ENCODE measurements at regions not wholly inside any gene's neighbourhood (a gene's known extent, or its start where the extent isn't known, plus 50 kb on each side); places are given as distances from the start of the nearest gene placed in this dataset.

DNA sequence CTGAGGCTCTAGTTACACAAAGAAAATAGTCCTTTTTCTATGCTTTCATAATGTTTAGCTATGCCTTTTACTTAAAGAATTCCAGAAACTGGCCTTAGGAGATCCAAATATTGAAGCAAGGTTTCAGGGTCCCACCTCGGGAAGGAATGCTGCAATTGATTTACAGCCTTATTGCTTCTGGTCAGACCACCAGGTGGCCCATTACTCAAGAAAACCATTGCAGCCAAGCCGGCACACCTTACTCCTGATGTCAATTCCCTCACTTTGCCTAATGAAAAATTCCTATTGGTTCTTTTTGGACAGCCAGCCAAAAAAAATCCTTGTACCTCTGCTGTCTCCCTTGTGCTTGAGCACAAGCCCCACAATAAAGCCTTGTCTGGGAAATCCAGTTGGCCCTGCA, 173.9 kb downstream of the LMBRD1 start:
- TF ChIP-seq, protein P1, sequence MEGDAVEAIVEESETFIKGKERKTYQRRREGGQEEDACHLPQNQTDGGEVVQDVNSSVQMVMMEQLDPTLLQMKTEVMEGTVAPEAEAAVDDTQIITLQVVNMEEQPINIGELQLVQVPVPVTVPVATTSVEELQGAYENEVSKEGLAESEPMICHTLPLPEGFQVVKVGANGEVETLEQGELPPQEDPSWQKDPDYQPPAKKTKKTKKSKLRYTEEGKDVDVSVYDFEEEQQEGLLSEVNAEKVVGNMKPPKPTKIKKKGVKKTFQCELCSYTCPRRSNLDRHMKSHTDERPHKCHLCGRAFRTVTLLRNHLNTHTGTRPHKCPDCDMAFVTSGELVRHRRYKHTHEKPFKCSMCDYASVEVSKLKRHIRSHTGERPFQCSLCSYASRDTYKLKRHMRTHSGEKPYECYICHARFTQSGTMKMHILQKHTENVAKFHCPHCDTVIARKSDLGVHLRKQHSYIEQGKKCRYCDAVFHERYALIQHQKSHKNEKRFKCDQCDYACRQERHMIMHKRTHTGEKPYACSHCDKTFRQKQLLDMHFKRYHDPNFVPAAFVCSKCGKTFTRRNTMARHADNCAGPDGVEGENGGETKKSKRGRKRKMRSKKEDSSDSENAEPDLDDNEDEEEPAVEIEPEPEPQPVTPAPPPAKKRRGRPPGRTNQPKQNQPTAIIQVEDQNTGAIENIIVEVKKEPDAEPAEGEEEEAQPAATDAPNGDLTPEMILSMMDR (IDR thresholded peaks at IDR 0.05; ENCODE audit: low read depth, low read length, poor library complexity, severe bottlenecking), result no peak
- TF ChIP-seq EZH2phosphoT487 (IDR thresholded peaks at IDR 0.05; ENCODE audit: borderline replicate concordance, low read length), result no peak
